OCI-LY3 (cell line): ENCODE measurements at regions not wholly inside any gene's neighbourhood (a gene's known extent, or its start where the extent isn't known, plus 50 kb on each side); places are given as distances from the start of the nearest gene placed in this dataset.

Experiments
- H2AFZ ChIP-seq: fragments of 200-600, 300-600 bp; shearing (Covaris generic); 2 replicates; pipeline ENCODE4 v1.6.0; 2014; ENCODE audit warnings: antibody characterized with exemption, low read depth, low read length
- H3K27ac ChIP-seq: fragments of 200-600, 300-600 bp; sonication (generic); 2 replicates; pipeline ENCODE4 v1.5.1; 2014; ENCODE audit warnings: mild to moderate bottlenecking, low read length, moderate library complexity, mixed read lengths
- H3K27me3 ChIP-seq: fragments of 200-600, 300-600 bp; sonication (generic); 2 replicates; pipeline ENCODE4 v1.6.1; 2014; ENCODE audit warnings: low read depth, low read length, mixed read lengths
- H3K36me3 ChIP-seq: fragments of 200-600, 300-600 bp; sonication (generic); replicated peaks from 2 replicates; pipeline ENCODE3; 2014; ENCODE audit warnings: low read depth, low read length, mixed read lengths
- H3K4me1 ChIP-seq: fragments of 300-600, 200-600 bp; sonication (generic); 2 replicates; pipeline ENCODE4 v1.6.1; 2014; ENCODE audit warnings: low read length, mixed read lengths
- H3K4me2 ChIP-seq: fragments of 200-600, 300-600 bp; sonication (generic); 2 replicates; pipeline ENCODE4 v1.6.1; 2014; ENCODE audit warnings: low read length, mixed read lengths
- H3K4me3 ChIP-seq: fragments of 300-600, 200-600 bp; sonication (generic); 2 replicates; pipeline ENCODE4 v1.5.1; 2014; ENCODE audit warnings: antibody characterized with exemption, mild to moderate bottlenecking, low read length, moderate library complexity
- H3K79me2 ChIP-seq: fragments of 300-600, 200-600 bp; shearing (Covaris generic); 2 replicates; pipeline ENCODE4 v1.6.1; 2014; ENCODE audit warnings: mild to moderate bottlenecking, low read length, mixed read lengths
- H3K9ac ChIP-seq: fragments of 300-600, 200-600 bp; shearing (Covaris generic); 2 replicates; pipeline ENCODE4 v1.6.0; 2014; ENCODE audit warnings: mild to moderate bottlenecking, low read length, moderate library complexity
- H3K9me3 ChIP-seq: fragments of 200-600, 300-600 bp; shearing (Covaris generic); 2 replicates; pipeline ENCODE4 v1.6.1; 2014; ENCODE audit warnings: low read length, mixed read lengths; ENCODE audit not compliant: insufficient read depth
- H4K20me1 ChIP-seq: fragments of 200-600, 300-600 bp; sonication (generic); 2 replicates; pipeline ENCODE4 v1.6.1; 2016; ENCODE audit warnings: low read length, mixed read lengths; ENCODE audit not compliant: insufficient read depth
- CTCF ChIP-seq: fragments of 200-600, 300-600 bp; sonication (generic); IDR thresholded peaks from 2 replicates; pipeline ENCODE4 v1.5.1; 2014; ENCODE audit warnings: antibody characterized with exemption, low read length, low read depth
- EZH2phosphoT487 ChIP-seq: fragments of 200-600 bp; shearing (Covaris generic); IDR thresholded peaks from 2 replicates; pipeline ENCODE4 v1.6.1; 2018; ENCODE audit warnings: antibody characterized with exemption, mixed run types, low read depth

- Histone ChIP-seq H3K4me2 (no peak overlapping the region), H3K36me3 (no peaks in the 10 kb centered on the region), H3K9me3 (no peaks in the 10 kb centered on the region), H3K27me3 (no peaks in the 10 kb centered on the region), H3K9ac (no peak overlapping the region), H3K27ac (no peak overlapping the region), H2AFZ (no peak overlapping the region), H3K4me1 (no peaks in the 10 kb centered on the region), H3K4me3 (no peak overlapping the region), H4K20me1 (no peaks in the 10 kb centered on the region), H3K79me2 (no peaks in the 10 kb centered on the region)
- TF ChIP-seq EZH2phosphoT487 (no peak), CTCF (no peak)
These were observed 246.7 kb downstream of the DLL1 start for GRCh38 chr6:170043881-170044790.

- Histone ChIP-seq H3K4me3 (no peak overlapping the region), H3K79me2 (no peaks in the 10 kb centered on the region), H3K27me3 (no peaks in the 10 kb centered on the region), H3K27ac (no peak overlapping the region), H3K9me3 (no peaks in the 10 kb centered on the region), H3K36me3 (no peaks in the 10 kb centered on the region), H2AFZ (no peak overlapping the region), H3K9ac (no peak overlapping the region), H3K4me2 (no peak overlapping the region), H4K20me1 (no peaks in the 10 kb centered on the region), H3K4me1 (no peaks in the 10 kb centered on the region)
- TF ChIP-seq EZH2phosphoT487 (no peak), CTCF (no peak)
These were observed 247.6 kb downstream of the DLL1 start for GRCh38 chr6:170043150-170043819.

- Histone ChIP-seq H2AFZ (no peak overlapping the region), H3K4me2 (no peak overlapping the region), H3K4me1 (no peaks in the 10 kb centered on the region), H3K27ac (no peak overlapping the region), H3K27me3 (no peaks in the 10 kb centered on the region), H3K79me2 (no peaks in the 10 kb centered on the region), H3K9ac (no peak overlapping the region), H3K4me3 (no peak overlapping the region), H3K36me3 (no peaks in the 10 kb centered on the region), H3K9me3 (no peaks in the 10 kb centered on the region), H4K20me1 (no peaks in the 10 kb centered on the region)
- TF ChIP-seq CTCF (no peak), EZH2phosphoT487 (no peak)
These were observed 248.2 kb downstream of the DLL1 start for GRCh38 chr6:170042596-170043118.

GRCh38 chr6:170042123-170042522 is 248.8 kb downstream of the DLL1 start:
- Histone ChIP-seq H3K79me2 (no peaks in the 10 kb centered on the region), H3K4me2 (no peak overlapping the region), H3K36me3 (no peaks in the 10 kb centered on the region), H3K27me3 (no peaks in the 10 kb centered on the region), H3K9me3 (no peaks in the 10 kb centered on the region), H3K9ac (no peak overlapping the region), H4K20me1 (no peaks in the 10 kb centered on the region), H3K27ac (no peak overlapping the region), H3K4me1 (no peaks in the 10 kb centered on the region), H3K4me3 (no peak overlapping the region), H2AFZ (no peak overlapping the region)
- TF ChIP-seq EZH2phosphoT487 (no peak), CTCF (no peak)
